ENCODE measurements at regions not wholly inside any gene's neighbourhood (a gene's known extent, or its start where the extent isn't known, plus 50 kb on each side); places are given as distances from the start of the nearest gene placed in this dataset.

DNA sequence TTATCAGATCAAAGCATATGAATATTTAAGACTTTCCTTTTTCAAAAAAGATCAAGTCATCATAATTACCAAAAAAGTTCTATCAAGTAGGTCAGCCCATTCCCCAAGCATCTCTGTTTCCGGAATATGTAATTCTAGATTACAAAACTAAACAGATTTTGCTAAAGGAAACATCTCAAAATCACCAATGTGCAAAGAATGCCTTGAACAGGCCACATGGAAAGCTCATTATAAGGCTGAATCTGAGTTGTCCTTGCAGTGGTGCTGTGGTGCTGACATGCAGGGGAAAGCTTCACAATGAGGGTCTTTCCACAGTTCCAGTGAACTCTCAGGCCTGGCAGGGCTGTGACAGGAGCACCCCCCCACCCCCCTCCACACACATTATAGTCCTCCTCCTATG, 240.9 kb downstream of the OMA1 start:
- intact Hi-C loops (cut with micrococcal nuclease; ENCODE audit: unreplicated experiment), result no loop called here
- DNase-seq (ENCODE audit: low spot score), result no peak
- TF ChIP-seq, protein P1, sequence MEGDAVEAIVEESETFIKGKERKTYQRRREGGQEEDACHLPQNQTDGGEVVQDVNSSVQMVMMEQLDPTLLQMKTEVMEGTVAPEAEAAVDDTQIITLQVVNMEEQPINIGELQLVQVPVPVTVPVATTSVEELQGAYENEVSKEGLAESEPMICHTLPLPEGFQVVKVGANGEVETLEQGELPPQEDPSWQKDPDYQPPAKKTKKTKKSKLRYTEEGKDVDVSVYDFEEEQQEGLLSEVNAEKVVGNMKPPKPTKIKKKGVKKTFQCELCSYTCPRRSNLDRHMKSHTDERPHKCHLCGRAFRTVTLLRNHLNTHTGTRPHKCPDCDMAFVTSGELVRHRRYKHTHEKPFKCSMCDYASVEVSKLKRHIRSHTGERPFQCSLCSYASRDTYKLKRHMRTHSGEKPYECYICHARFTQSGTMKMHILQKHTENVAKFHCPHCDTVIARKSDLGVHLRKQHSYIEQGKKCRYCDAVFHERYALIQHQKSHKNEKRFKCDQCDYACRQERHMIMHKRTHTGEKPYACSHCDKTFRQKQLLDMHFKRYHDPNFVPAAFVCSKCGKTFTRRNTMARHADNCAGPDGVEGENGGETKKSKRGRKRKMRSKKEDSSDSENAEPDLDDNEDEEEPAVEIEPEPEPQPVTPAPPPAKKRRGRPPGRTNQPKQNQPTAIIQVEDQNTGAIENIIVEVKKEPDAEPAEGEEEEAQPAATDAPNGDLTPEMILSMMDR (conservative IDR thresholded peaks at IDR 0.05; ENCODE audit: low read depth, low read length), result no peak
- BruUV-seq (replicated peaks), result no TSS peak
- Histone ChIP-seq H3K9me3 (ENCODE audit: low read depth, low read length, poor library complexity, severe bottlenecking) (no peaks in the 10 kb centered on the region), H3K27ac (ENCODE audit: low read depth, low read length, poor library complexity, severe bottlenecking) (no peak overlapping the region), H3K4me3 (ENCODE audit: low read depth, low read length, poor library complexity, severe bottlenecking) (no peak overlapping the region), H3K27me3 (replicated peaks; ENCODE audit: insufficient read depth, low read depth, low read length, poor library complexity) (no peaks in the 10 kb centered on the region), H3K36me3 (ENCODE audit: insufficient read depth, low read length, poor library complexity, severe bottlenecking) (no peaks in the 10 kb centered on the region), H3K4me1 (ENCODE audit: insufficient read depth, low read length, poor library complexity, severe bottlenecking) (peaks cover 33% of the 10 kb centered on the region)
- ChIA-PET CTCF (no interaction called here), POLR2A (ENCODE audit: low non-redundant PET) (no interaction called here)

DNA sequence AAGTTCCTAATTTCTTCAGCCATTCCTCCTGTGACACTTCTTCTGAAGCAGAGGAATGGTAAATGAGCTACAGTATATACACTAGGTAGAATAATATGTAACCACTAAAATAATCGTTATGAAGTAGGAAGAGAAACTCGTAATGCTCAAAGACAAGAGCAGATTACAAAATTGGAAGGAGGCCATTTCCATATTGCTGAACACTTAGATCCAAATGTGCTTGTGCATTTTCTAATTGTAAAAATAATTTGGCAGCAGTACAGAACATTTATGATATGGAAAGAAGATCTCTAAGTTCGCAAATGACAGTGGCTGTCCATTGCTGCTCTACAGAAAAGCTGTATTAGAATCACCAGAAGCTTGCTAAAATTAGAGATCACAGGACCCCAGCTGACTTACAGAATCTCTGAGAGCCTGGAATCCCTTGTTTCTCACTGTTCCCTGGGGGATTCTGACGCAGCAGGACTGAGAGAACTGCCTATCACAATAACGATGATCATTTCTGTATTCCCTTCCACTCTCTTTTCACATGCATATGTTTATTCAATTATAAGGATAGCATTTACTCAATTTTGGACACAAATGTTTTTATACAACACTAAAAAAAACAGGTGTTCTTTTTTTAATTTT, 242.1 kb downstream of the OMA1 start:
- TF ChIP-seq EZH2 (IDR thresholded peaks at IDR 0.05; ENCODE audit: borderline replicate concordance, low read depth, low read length, poor library complexity, severe bottlenecking), result no peak
- TF ChIP-seq, protein P1 (conservative IDR thresholded peaks at IDR 0.05; ENCODE audit: low read depth, low read length), result no peak
- H3K36me3 ChIP-seq (ENCODE audit: insufficient read depth, low read length, poor library complexity, severe bottlenecking), result no peaks in the 10 kb centered on the region
- H3K4me1 ChIP-seq (ENCODE audit: insufficient read depth, low read length, poor library complexity, severe bottlenecking), result peaks cover 40% of the 10 kb centered on the region
- intact Hi-C loops (cut with micrococcal nuclease; ENCODE audit: unreplicated experiment), result loop anchor here (5.0 kb wide), 2 partner anchors 138 to 243 kb away; partner anchors contain the start of gene OMA1
- H3K4me3 ChIP-seq (ENCODE audit: low read depth, low read length, poor library complexity, severe bottlenecking), result no peak overlapping the region
- ChIA-PET POLR2A (ENCODE audit: low non-redundant PET) (no interaction called here), CTCF (no interaction called here)
- H3K9me3 ChIP-seq (ENCODE audit: low read depth, low read length, poor library complexity, severe bottlenecking), result no peaks in the 10 kb centered on the region
- BruUV-seq (replicated peaks), result no TSS peak
- H3K27ac ChIP-seq (ENCODE audit: low read depth, low read length, poor library complexity, severe bottlenecking), result peak overlapping the region; percentile 20
- H3K27me3 ChIP-seq (replicated peaks; ENCODE audit: insufficient read depth, low read depth, low read length, poor library complexity), result no peaks in the 10 kb centered on the region
- peak; percentile 79 for DNase-seq (ENCODE audit: low spot score)

- TF ChIP-seq, protein P1 (conservative IDR thresholded peaks at IDR 0.05; ENCODE audit: low read depth, low read length), result no peak
- no peak for TF ChIP-seq EZH2 (IDR thresholded peaks at IDR 0.05; ENCODE audit: borderline replicate concordance, low read depth, low read length, poor library complexity, severe bottlenecking)
- Histone ChIP-seq H3K4me3 (ENCODE audit: low read depth, low read length, poor library complexity, severe bottlenecking) (no peak overlapping the region), H3K9me3 (ENCODE audit: low read depth, low read length, poor library complexity, severe bottlenecking) (no peaks in the 10 kb centered on the region), H3K27ac (ENCODE audit: low read depth, low read length, poor library complexity, severe bottlenecking) (peak overlapping the region; percentile 20), H3K36me3 (ENCODE audit: insufficient read depth, low read length, poor library complexity, severe bottlenecking) (no peaks in the 10 kb centered on the region), H3K27me3 (replicated peaks; ENCODE audit: insufficient read depth, low read depth, low read length, poor library complexity) (no peaks in the 10 kb centered on the region), H3K4me1 (ENCODE audit: insufficient read depth, low read length, poor library complexity, severe bottlenecking) (peaks cover 43% of the 10 kb centered on the region)
- BruUV-seq (replicated peaks), result no TSS peak
- ChIA-PET POLR2A (ENCODE audit: low non-redundant PET) (no interaction called here), CTCF (no interaction called here)
- no peak for DNase-seq (ENCODE audit: low spot score)
- intact Hi-C loops (cut with micrococcal nuclease; ENCODE audit: unreplicated experiment), result loop anchor here (5.0 kb wide), 2 partner anchors 138 to 243 kb away; partner anchors contain the start of gene OMA1
Measured at GRCh38 chr1:58303841-58304240, 242.7 kb downstream of the OMA1 start.
